ENCODE measurements at regions not wholly inside any gene's neighbourhood (a gene's known extent, or its start where the extent isn't known, plus 50 kb on each side); places are given as distances from the start of the nearest gene placed in this dataset.

DNA sequence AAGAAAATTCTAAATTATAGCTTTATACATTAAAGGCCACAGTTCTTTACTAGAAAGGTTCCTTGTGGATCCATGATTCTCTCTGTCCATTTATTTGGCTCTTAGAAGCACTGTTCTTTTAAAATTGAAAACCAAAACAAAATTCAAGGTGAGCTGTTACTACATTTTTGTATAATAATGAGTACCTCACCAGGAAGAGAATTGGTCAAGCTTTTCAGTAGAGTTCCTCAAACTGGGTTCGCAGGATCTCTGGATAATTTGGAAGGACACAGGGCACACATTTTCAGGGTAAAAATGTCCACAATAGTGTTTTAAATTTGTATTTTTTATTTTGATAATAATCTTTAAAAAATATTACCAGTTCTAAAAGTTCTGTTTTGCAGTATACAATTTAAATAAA is 93.0 kb downstream of the PPP1R3A start:
- no peak for DNase-seq (ENCODE audit: low spot score)

DNA sequence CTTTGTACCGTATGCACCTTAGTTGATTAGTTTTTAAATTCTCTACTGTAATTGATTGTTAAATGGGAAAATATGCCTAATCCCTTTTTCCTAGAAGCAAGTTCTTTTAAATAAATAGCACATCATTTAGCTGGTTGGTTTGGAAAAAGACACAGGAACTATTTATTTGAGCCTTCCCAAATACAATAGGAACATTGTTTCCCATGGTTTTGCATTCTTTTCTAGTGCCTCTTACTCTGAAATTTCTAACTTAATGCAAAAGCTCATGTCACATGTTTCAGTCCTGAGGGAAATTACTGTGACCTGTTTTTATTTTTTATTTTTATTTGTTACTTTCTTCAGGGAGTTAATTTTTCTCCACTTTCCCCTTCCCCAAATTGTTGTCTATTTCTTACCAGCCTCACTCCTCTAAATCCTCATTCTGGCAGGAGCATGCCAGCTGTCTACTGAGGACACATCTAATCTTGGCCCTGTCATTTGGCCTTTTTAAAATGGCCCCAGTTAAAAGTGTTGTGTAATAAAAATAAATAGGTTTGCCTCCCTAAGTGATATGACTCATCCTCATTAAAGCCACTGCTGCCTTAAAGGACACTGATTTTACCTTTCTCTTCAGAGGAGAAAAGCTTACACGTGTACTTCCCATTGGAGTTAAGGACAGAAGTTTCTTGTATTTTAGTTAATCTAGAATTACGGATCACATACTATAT is 94.5 kb downstream of the PPP1R3A start:
- DNase-seq (ENCODE audit: low spot score): no peak

DNA sequence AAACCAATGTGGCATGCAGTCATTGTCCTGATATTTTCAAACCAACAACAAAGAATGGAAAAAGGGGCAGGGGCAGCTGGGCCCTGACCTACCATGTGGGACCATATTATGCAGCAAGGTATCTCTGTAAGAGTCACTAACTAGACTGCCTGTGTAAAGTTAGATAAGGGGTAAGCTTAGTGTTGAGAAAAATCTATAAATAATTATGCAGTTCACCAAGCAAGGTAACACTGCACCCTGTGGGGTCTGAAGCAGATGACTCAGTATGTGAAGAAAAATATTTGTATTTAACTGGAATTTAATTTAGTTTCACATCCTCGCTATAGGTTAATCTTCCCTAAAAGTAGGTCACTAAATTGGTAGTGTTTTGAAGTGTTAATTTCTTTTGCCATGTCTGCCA is 99.3 kb downstream of the PPP1R3A start:
- no peak for DNase-seq (ENCODE audit: low spot score)

DNA sequence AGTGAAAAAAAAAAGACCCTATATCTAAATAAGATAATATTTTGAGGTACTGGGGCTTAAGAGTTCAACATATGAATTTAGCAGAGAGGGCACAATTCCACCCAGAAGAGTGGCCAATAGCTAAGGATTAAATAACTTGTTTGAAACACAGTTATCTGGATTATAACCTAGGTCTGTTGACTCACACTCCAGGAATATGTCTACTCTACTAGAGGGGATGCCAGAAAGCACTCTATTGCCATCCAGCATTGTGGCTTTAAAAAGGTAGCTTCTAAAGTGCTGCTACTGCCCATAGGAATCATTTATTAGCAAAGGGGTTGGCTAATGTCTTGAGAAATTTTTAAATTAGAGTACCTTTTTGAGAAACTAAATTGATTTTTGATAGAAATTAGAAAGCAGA is 102.2 kb downstream of the PPP1R3A start:
- no peak for DNase-seq (ENCODE audit: low spot score)

DNA sequence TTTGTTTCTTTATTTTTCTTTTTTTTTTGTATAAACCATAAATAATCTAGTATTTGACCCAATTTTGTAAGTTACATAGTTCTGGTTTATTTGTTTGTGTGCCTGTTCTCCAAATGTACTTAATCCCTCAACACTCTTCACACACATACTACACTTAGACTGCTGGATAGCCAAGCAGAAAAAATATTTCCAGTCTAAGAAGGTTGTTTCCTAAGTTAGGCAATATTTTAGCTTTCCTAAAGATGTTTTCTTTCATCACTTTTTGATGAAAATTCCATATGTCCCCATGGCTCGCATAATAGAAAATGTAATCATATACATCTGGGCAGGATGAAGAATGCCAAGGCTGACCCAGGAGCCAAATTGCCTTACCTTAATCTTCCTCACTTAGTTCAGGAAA is 105.3 kb downstream of the PPP1R3A start:
- DNase-seq (ENCODE audit: low spot score): no peak

DNA sequence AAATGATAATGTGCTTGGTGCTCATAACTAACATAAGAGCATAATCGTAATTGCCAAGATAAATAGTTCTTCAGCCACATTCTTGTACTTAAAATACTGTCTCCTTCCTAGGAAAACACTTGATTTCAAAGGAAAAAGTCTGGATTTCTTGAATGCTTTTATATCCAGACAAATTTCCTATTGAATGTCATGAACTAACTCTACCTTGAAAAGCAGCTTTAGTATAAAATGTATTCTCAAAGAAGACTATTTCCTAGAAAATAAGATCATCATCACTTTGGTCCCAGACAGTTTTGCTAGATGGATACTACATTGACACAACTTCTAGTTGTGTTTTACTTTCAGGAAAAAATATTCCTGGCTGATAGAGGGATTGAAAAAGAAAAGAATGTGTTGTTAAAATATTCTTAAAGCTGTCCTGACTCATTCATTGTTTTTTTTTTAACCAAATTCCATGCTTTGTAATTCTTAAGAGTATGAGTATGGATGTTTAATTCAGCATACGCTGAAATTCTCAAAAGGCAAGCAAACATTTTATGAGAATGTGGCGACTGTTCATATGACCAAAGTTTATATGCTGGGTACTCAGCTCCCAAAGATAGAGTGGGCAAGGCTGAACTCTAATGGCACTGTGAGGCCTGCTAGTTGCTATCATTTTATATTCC is 106.1 kb downstream of the PPP1R3A start:
- DNase-seq (ENCODE audit: low spot score): no peak

DNA sequence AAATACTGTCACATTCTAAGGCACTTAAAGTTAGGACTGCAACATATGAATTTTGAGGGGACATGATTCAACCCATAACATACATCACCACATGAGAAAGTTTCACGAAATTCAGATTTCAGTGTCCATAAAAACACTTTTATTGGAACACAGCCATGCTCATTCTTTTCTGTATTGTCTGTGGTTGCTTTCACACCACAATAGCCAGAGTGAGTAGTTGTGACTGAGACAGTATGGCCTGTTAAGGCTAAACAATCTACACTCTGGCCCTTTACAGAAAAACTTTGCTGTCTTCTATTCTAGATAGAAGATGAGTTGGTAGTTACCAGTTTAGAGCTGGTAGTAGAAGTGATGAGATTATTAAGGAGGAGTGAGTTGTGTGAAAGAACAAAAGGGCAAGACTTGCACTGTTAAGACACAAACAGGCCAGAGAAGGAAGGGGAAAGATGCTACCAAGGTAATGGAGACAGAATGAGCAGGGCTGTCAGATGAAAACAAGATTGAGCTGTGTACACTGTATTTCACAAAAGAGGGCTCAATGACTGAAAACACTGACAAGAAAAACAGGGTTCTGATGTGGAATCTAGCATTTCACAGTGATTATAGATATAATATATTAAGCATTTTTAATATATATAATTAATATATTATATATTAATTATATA is 108.6 kb downstream of the PPP1R3A start:
- no peak for DNase-seq (ENCODE audit: low spot score)

DNA sequence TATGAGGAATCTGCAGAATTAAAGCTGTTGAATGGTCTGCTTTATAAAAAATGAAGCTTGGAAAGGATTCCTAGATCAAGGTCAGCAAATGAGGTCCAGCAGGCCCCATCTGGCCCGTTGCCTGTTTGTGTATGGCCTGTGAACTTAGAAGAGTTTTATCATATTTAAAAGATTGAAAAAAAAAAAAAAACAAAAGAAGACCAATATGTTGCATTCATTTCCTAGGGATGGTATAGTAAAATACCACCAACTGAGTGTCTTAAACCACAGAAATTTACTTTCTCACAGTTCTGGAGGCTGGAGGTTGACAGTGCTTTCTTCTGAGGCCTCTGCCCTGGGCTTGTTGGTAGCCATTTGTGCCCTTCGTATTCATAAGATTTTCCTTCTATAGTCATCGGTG is 109.2 kb downstream of the PPP1R3A start:
- no peak for DNase-seq (ENCODE audit: low spot score)

DNA sequence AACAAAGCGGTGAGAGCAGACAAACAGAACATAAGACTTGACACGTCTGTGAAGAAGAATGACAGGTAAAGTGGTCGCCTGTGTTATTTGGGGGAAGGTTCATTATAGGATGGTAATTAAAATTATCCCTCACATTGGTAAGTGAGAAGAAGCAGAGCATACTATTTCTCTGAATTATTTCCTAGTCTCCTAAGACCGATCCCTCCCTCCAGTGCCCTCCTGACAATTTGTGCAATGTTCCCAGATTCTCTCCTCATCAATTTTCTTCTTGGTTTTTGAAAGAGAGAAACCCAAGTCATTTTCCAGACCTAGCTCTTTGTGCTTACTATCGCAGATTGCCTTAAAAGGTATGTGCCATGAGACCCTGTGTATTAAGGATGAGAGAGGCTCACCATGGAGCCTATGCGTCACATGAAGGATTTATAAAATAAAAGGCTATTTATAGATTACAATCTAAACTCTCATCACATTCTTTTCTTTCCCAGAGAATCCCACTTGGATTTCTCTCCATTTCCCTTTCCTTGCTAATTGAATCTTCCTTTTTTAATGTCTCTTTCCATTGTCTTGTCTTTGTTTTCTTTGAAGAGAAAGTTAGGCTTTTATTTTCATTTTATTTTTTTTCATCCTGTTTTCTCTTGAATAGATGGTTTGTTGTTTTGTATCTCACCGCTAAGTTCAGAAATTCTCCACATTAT is 112.0 kb downstream of the PPP1R3A start:
- DNase-seq (ENCODE audit: low spot score): no peak

DNA sequence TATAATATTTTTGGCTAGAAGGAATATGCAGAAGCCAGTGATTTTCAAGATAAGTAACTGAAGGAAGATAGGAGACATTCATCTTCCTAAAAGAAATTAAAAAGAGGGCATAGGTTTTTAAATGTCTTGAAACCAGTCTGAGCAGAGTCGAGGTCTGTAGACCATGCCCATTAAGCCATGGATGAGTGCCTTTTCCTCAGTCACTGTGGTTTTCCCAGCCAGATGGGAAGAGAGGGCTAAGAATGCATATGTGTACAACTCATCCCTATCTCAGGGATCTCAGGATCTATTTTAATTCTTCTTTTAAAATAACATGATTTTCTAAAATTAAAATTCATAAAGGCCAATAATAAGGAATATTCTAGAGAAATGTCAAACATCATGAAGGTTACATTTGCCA is 112.8 kb downstream of the PPP1R3A start:
- DNase-seq (ENCODE audit: low spot score): no peak

DNA sequence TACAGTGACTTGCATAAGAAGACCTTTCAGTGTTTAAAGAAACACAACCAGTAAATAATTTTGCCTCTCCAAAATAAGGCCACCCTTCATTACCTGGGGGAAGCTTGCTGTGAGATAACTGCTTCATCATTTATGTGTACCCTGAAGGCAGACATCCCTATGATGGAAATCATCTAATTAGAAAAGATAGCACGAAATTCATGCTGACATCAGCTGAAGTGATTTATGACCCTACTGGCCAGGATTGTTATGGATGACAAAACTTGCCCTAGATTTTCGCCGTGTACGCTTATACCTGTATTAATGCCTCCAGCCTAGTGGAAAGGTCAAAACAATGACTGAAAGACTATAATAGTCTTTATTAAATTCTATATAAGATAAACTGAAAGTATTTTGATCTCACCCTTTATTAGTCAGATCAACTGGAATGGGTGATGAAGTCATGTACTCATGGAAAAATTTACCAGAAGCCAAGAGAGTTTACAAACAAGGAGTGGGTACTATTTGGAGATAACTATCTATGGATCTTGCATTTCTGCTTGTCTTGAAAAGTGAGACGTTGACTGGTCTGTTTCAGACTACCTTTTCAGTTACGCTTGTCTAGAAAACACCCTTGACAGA is 114.2 kb downstream of the PPP1R3A start:
- DNase-seq (ENCODE audit: low spot score): no peak

DNA sequence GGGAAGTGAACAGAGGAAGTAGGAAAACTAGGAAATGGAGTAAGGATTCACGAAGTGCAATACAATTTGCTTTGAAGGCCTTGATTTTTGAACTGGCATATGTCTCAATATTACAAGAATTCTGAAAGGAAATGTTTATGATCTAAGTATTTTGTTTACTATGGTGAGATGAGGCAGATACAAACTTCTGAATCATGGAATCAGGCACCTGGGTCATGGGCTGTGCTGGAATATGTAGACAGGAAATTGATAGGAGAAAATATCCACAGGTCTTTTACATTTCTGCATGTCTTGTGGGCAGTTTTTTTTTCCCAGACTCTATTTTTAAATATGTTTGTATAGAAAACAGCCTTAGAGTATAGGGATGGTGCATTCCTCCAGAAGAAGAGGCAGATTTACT is 117.1 kb downstream of the PPP1R3A start:
- no peak for DNase-seq (ENCODE audit: low spot score)

DNA sequence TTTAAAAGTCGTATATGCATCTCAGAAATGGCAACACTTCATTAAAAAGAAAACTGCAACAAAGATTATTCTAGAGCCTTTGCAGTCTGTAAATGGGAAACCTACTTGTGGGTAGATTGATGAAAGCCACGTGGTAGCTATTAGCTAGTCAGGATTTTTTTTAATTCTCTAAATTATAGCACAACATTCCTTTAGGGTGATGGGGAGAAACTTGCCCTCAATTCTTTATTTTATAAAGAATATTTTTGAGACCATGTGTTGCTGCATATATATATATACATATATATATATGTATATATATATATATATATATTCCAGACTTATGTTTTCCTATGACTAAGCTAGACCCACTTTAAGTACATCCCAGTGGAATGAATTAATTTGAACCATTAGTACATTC is 118.0 kb downstream of the PPP1R3A start:
- no peak for DNase-seq (ENCODE audit: low spot score)

DNA sequence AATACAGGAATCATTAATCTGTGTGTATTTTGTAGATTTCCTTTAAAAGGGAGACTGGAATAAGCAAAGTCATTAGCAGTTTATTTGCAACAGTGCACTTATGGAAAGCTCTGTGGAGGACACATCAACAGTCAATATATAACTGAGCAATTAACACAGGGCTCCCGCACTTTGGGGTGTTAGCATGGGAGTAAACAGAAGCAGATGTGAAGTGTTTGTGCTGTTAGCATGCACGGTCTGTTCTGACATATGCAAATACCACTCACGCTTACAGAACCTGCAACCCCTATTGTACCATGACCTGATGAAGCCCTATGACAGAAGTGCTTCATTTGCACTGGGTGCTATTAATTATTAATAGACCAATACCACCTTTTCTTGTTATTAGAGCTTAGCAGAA is 118.9 kb downstream of the PPP1R3A start:
- DNase-seq (ENCODE audit: low spot score): no peak

DNA sequence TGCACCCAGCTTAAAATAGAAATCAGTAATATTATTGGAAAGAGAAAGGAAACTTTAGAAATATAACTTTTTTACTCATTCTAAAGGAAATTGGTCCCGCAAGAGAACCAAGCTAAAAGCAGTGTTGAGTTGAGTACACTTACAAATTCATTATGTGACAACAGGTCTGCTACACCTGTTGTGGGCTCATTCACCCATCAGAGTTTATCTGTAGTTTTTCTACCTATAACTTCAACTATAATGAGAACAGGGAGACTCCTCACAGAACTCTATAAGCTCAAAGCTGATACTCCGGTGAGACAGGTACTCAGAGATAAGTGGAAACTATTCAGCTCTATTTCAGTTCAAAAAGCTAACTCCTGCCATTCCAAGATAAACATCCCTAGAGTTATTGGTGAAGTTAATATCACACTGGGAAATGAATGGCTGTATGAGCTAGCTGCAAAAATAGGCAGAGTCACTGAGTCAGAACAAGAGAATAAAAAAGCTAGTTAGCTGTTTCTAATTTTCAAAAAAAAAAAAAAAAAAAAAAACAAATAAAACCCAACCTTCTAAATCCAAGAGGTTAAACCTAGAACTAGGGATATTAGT is 121.3 kb downstream of the PPP1R3A start:
- no peak for DNase-seq (ENCODE audit: low spot score)

DNA sequence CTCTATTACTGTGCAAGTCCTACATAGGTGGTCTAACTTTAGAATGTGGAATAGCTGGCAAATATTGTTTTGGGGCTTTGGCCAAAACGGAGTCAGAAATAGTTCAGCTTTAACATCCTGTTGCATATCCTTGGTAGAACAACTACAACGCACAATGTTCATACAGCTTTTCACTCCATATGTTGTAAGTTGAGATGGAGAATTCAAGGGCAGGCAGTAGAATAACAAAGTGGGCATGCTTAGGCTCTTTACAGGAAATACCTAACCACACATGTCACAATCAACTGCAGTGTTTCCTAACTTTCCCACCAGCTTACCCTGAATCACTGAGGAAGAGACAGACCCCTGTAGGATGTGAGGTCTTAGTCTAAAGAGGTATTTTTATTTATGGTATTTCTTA is 122.3 kb downstream of the PPP1R3A start:
- DNase-seq (ENCODE audit: low spot score): no peak

DNA sequence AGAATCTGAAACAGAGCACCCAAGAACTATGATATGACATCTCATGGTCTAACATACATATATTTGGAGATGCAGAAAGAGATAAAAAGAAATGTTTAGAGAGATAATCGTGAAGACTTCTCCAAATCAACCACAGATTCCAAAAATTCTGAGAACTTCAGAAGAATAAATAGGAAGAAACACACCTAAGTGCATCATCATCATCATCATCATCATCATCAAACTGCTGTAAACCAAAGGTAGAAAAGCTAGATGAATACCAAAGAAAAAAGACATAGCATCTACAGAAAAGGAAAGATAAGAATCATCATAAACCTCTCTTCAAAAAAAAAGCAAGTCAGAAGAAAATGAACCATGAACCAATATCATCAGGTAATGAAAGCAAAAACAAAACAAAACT is 124.2 kb downstream of the PPP1R3A start:
- DNase-seq (ENCODE audit: low spot score): no peak

DNA sequence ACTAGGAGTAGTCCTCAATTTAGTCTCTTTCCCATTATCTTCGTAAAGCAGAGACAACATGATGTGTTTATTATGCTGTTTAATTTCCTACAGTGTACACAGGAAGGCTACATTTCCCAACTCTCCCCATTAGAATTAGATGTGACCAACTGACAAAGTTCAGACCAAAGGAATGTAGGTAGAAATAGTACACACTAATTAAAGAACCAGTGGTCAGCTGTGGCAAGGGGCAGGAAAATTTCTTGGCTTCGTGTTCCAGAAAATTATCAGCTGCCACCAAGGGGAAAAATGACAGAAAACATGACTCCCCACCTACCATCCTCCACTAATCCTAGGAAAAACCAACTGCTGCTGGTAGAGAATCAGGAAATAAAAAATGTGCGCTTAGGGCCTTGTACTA is 125.6 kb downstream of the PPP1R3A start:
- no peak for DNase-seq (ENCODE audit: low spot score)

DNA sequence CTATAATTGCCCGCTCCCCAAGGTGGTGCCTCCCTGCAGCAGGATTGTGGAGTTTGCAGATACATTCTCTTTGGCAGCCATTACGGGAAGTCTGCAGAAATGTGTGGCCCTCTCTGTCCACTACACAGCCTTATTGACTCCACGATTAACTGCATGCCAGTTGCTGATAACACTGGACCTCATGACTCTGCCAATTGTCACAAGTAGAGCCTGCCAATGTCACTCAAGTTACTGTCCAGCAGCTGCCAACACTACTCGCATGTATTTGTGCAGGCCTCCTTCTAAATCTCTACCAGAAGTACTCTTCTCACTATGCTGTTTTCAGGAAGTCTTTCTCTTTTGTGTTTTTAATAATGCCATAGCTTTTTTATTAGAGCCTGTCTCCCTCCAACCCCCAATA is 128.8 kb downstream of the PPP1R3A start:
- no peak for DNase-seq (ENCODE audit: low spot score)

DNA sequence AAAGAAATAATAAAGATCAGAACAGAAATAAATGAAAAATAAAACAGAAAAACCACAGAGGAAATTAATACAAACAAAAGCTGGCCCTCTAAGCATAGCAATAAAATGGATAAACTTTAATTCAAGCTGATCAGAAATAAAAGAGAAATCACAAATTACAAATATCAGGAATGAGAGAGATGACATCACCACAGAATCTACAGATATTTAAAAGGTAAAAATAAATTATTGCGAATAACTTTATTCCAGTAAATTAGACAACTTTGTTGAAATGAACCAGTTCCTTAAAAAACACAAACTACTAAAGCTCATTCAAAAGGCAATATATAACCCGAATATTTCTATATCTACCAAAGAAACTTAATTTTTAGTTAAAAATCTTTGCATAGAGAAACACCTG is 131.7 kb downstream of the PPP1R3A start:
- no peak for DNase-seq (ENCODE audit: low spot score)

DNA sequence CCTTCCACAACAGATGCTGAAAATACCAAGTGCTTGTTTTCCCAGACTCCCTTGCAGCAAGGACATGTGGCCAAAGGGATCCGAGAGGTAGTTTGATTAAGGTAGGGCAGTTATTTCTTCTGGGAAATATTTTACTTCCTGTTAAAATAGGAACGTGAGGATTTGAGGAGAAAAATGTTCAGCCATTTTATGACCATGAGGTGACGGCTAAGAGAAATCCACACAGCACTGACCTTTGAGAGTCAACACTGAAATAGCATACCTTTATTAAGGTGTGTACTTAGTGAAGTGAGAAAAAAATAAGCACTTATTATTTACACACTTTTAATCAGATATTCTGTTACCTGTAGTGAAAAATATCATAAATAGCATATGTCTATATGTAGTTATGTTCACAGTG is 133.9 kb downstream of the PPP1R3A start:
- no peak for DNase-seq (ENCODE audit: low spot score)

DNA sequence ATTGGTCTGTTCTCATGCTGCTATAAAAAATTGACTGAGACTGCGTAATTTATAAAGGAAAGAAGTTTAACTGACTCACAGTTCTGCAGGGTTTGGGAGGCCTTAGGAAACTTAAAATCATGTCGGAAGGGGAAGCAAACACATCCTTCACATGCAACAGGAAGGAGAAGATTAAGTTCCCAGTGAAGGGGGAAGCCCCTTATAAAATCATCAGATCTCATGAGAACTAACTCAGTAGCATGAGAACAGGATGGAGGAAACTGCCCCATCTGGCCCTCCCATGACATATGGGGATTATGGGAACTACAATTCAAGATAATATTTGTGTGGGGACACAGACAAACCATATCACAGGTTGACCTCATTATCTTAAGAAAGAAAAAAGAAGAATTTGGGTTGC is 134.5 kb downstream of the PPP1R3A start:
- no peak for DNase-seq (ENCODE audit: low spot score)
